Transverse colon (tissue), 4 donors: ENCODE measurements at regions not wholly inside any gene's neighbourhood (a gene's known extent, or its start where the extent isn't known, plus 50 kb on each side); places are given as distances from the start of the nearest gene placed in this dataset.

ENCODE experiments used
- DNase-seq: peaks from one replicate; pipeline ENCODE4 v3.0.0-alpha.2; 2019
- H3K27ac ChIP-seq, 4 donors: fragments of 200-600 bp; sonication (generic); 2 replicates each; pipeline ENCODE4 v1.5.1; 2016 to 2018; ENCODE audit warnings: inconsistent platforms in 4 of 4
- H3K27me3 ChIP-seq: fragments of 200-600 bp; sonication (generic); 2 replicates; pipeline ENCODE4 v1.5.1; 2017; ENCODE audit warnings: inconsistent platforms
- H3K36me3 ChIP-seq, 4 donors: fragments of 200-600 bp; sonication (generic); 2 replicates each; pipeline ENCODE4 v1.5.1; 2017 to 2019; ENCODE audit warnings: inconsistent platforms in 4 of 4
- H3K4me1 ChIP-seq, 4 donors: fragments of 200-600 bp; sonication (generic); 2 replicates each; pipeline ENCODE4 v1.5.1; 2017 to 2020; ENCODE audit warnings: inconsistent platforms in 4 of 4
- H3K4me3 ChIP-seq, 4 donors: fragments of 200-600 bp; sonication (generic); 1 replicate in 1 of 4; 2 replicates in 3 of 4; pipeline versions ENCODE4 v1.5.1 to v1.6.1; 2017 to 2019; ENCODE audit warnings: inconsistent platforms in 4 of 4
- H3K9me3 ChIP-seq, 2 donors: fragments of 200-600 bp; sonication (generic); 2 replicates each; pipeline ENCODE4 v1.5.1; 2017 to 2019; ENCODE audit warnings: inconsistent platforms in 2 of 2
- CTCF ChIP-seq, 5 experiments: fragments of 200-600 bp in 3 of 5; fragments of 450-650 bp in 2 of 5; sonication (generic) in 3 of 5; IDR thresholded peaks; 1 replicate in 2 of 5; 2 replicates in 3 of 5; pipeline ENCODE4 v1.5.1; 2016 to 2017; ENCODE audit warnings: antibody characterized with exemption in 5 of 5, inconsistent platforms in 3 of 5, mild to moderate bottlenecking in 2 of 5, moderate library complexity in 1 of 5
- EP300 ChIP-seq: sonication (generic); formaldehyde crosslinking; IDR thresholded peaks from one replicate; pipeline ENCODE4 v1.6.1; 2017; ENCODE audit warnings: antibody characterized with exemption, low read depth
- POLR2A ChIP-seq: fragments of 450-650 bp; IDR thresholded peaks from one replicate; pipeline ENCODE4 v1.6.1; 2016; ENCODE audit warnings: antibody characterized with exemption, mild to moderate bottlenecking, moderate library complexity
- POLR2AphosphoS5 ChIP-seq, 3 donors: sonication (generic); formaldehyde crosslinking; IDR thresholded peaks; one replicate each; pipeline ENCODE4 v1.6.1; 2016; ENCODE audit warnings: antibody characterized with exemption in 3 of 3
- whole genome bisulfite sequencing, 2 donors: methylation state at CpG; one replicate each; pipeline ENCODE4 v1.1.5; 2018; ENCODE audit warnings: low coverage in 1 of 2; 5-methylcytosine and 5-hydroxymethylcytosine counted together
- in situ Hi-C, 4 donors: fragments of 200-750 bp; cut with MboI; loops; one replicate each; pipeline versions ENCODE4 v1.15.0 to v1.15.1; 2017; ENCODE audit warnings: low sequenced_read_pairs in 3 of 4, low pct_ligation_motif_present in 1 of 4, low pct_unique_long_range_greater_than_20kb in 1 of 4
- intact Hi-C: fragments of 100-400 bp; cut with DNase I; formaldehyde crosslinking; loops from one replicate; pipeline ENCODE4 v1.15.1; 2023; ENCODE audit warnings: low total_unique reads

- intact Hi-C loops, result no loop called here
- no peaks in the 10 kb centered on the region for H3K36me3 ChIP-seq
- peaks cover 0 to 9% (median 4%) of the 10 kb centered on the region in 4 donors for H3K4me1 ChIP-seq
- no peaks in the 10 kb centered on the region for H3K9me3 ChIP-seq
- H3K27ac ChIP-seq, result no peak overlapping the region
- TF ChIP-seq POLR2AphosphoS5 (IDR thresholded peaks at IDR 0.05) (no peak), EP300 (no peak), POLR2A (no peak), CTCF (IDR thresholded peaks at IDR 0.05) (no peak)
- WGBS, 2 donors, result 83 to 100% methylated on average over 1 to 3 of the region's 3 CpGs
- H3K4me3 ChIP-seq, result no peak overlapping the region
- peaks cover 3% of the 10 kb centered on the region for H3K27me3 ChIP-seq
- in situ Hi-C loops, result loop anchor here in 2 of 4 donors (10.0 kb wide), 1 partner anchor 275 kb away; no protein-coding TSS in a partner anchor
- DNase-seq, result no peak
These were observed 188.1 kb upstream of the TSC22D2 start for GRCh38 chr3:150220041-150220440.

- in situ Hi-C loops (no loop called here), intact Hi-C loops (no loop called here)
- H3K4me3 ChIP-seq, result no peak overlapping the region
- no peak overlapping the region for H3K27ac ChIP-seq
- no peak for DNase-seq
- H3K9me3 ChIP-seq, result no peaks in the 10 kb centered on the region
- 92% methylated on average over 3 of the region's 3 CpGs; no CpG with 5 or more reads in 1 of the 2 donors for WGBS, 2 donors
- no peak for TF ChIP-seq CTCF (IDR thresholded peaks at IDR 0.05)
- TF ChIP-seq POLR2AphosphoS5 (IDR thresholded peaks at IDR 0.05), result no peak
- no peak for TF ChIP-seq EP300
- TF ChIP-seq POLR2A, result no peak
- H3K4me1 ChIP-seq, result peaks cover 0 to 9% (median 4%) of the 10 kb centered on the region in 4 donors
- no peaks in the 10 kb centered on the region for H3K36me3 ChIP-seq
- peaks cover 3% of the 10 kb centered on the region for H3K27me3 ChIP-seq
These were observed 189.3 kb upstream of the TSC22D2 start for GRCh38 chr3:150218841-150219240.

- Histone ChIP-seq H3K36me3 (no peaks in the 10 kb centered on the region), H3K9me3 (no peaks in the 10 kb centered on the region), H3K27ac (no peak overlapping the region), H3K4me3 (no peak overlapping the region), H3K4me1 (peaks cover 0 to 9% (median 4%) of the 10 kb centered on the region in 4 donors), H3K27me3 (peaks cover 3% of the 10 kb centered on the region)
- intact Hi-C loops (no loop called here), in situ Hi-C loops (no loop called here)
- TF ChIP-seq CTCF (IDR thresholded peaks at IDR 0.05) (no peak), POLR2A (no peak), EP300 (no peak), POLR2AphosphoS5 (IDR thresholded peaks at IDR 0.05) (no peak)
- no peak for DNase-seq
- WGBS, 2 donors, result 64 to 79% methylated on average over 4 of the region's 4 CpGs
These were observed 189.9 kb upstream of the TSC22D2 start for GRCh38 chr3:150218236-150218635.

GRCh38 chr3:150217691-150218090, 190.4 kb upstream of the TSC22D2 start:
- in situ Hi-C loops, result no loop called here
- no peak for TF ChIP-seq POLR2AphosphoS5 (IDR thresholded peaks at IDR 0.05)
- no peak for TF ChIP-seq CTCF (IDR thresholded peaks at IDR 0.05)
- TF ChIP-seq POLR2A, result no peak
- TF ChIP-seq EP300, result no peak
- DNase-seq, result no peak

More at GRCh38 chr3:150217691-150218090, 190.4 kb upstream of the TSC22D2 start:
- Histone ChIP-seq H3K9me3 (no peaks in the 10 kb centered on the region), H3K27me3 (peaks cover 3% of the 10 kb centered on the region), H3K27ac (no peak overlapping the region), H3K4me3 (no peak overlapping the region), H3K36me3 (no peaks in the 10 kb centered on the region), H3K4me1 (peaks cover 0 to 9% (median 4%) of the 10 kb centered on the region in 4 donors)
- intact Hi-C loops, result no loop called here
- WGBS, 2 donors, result 90 to 100% methylated on average over 1 to 4 of the region's 4 CpGs
